H1 (cell line): ENCODE measurements at regions not wholly inside any gene's neighbourhood (a gene's known extent, or its start where the extent isn't known, plus 50 kb on each side); places are given as distances from the start of the nearest gene placed in this dataset.

ENCODE experiments used
- CTCF ChIA-PET: fragments of 300-600 bp; sonication (Branson Sonifier 250); formaldehyde crosslinking; loops from one replicate; lab custom pipeline; 2021; ENCODE audit not compliant: partially characterized antibody; lab: Charles Lee
- POLR2A ChIA-PET: fragments of 300-600 bp; sonication (Branson Sonifier 250); formaldehyde crosslinking; loops from one replicate; lab custom pipeline; 2021; ENCODE audit warnings: inconsistent platforms; ENCODE audit not compliant: partially characterized antibody; lab: Charles Lee
- DNase-seq, 2 experiments: peaks; one replicate each; pipeline versions ENCODE4 v3.0.0 to v3.0.0-alpha.2; 2010 to 2022; ENCODE audit warnings: low spot score in 2 of 2, low read depth in 1 of 2, mixed read lengths in 1 of 2
- FAIRE-seq: peaks from 2 replicates; lab custom pipeline; 2011; peaks lifted over from hg19 to GRCh38; lab: Jason Lieb, UNC
- H2AFZ ChIP-seq: 2 replicates; pipeline ENCODE4 v1.8.1; 2012; ENCODE audit warnings: low read length, inconsistent platforms
- H2AK5ac ChIP-seq: 2 replicates; pipeline ENCODE4 v1.6.1; 2013; ENCODE audit warnings: low read depth, low read length
- H2BK120ac ChIP-seq: replicated peaks from 2 replicates; pipeline ENCODE3; 2013; ENCODE audit warnings: low read depth, low read length, inconsistent platforms
- H2BK12ac ChIP-seq: 2 replicates; pipeline ENCODE4 v1.6.1; 2013; ENCODE audit warnings: low read depth, low read length
- H2BK15ac ChIP-seq: 2 replicates; pipeline ENCODE4 v1.6.1; 2013; ENCODE audit warnings: low read length
- H2BK20ac ChIP-seq: 2 replicates; pipeline ENCODE4 v1.6.1; 2013; ENCODE audit warnings: low read length
- H2BK5ac ChIP-seq: 2 replicates; pipeline ENCODE4 v1.6.1; 2013; ENCODE audit warnings: low read depth, low read length
- H3K14ac ChIP-seq: 2 replicates; pipeline ENCODE4 v1.6.1; 2013; ENCODE audit warnings: inconsistent platforms; ENCODE audit not compliant: insufficient read length
- H3K18ac ChIP-seq: 2 replicates; pipeline ENCODE4 v1.6.1; 2013; ENCODE audit warnings: low read length; ENCODE audit errors: extremely low read depth
- H3K23ac ChIP-seq: 2 replicates; pipeline ENCODE4 v1.6.1; 2013; ENCODE audit warnings: inconsistent platforms; ENCODE audit not compliant: insufficient read length
- H3K23me2 ChIP-seq: 2 replicates; pipeline ENCODE4 v1.6.1; 2013; ENCODE audit warnings: low read depth, low read length
- H3K27ac ChIP-seq: 2 replicates; pipeline ENCODE4 v1.6.1; 2011; ENCODE audit warnings: low read depth, low read length, inconsistent platforms
- H3K27me3 ChIP-seq, 4 experiments: replicated peaks in 1 of 4; 1 replicate in 1 of 4; 2 replicates in 3 of 4; pipeline versions ENCODE4 v1.6.1 to v1.8.1; 2011 to 2013; ENCODE audit warnings: low read length in 3 of 4, mild to moderate bottlenecking in 3 of 4, inconsistent platforms in 2 of 4, mixed read lengths in 2 of 4, moderate library complexity in 1 of 4; ENCODE audit not compliant: control insufficient read depth in 3 of 4, insufficient read depth in 3 of 4; ENCODE audit errors: extremely low read depth in 1 of 4
- H3K36me3 ChIP-seq, 4 experiments: 2 replicates each; pipeline versions ENCODE4 v1.6.1 to v1.8.1; 2011 to 2013; ENCODE audit warnings: mild to moderate bottlenecking in 4 of 4, low read length in 3 of 4, moderate library complexity in 2 of 4, control low read depth in 1 of 4, inconsistent platforms in 1 of 4; ENCODE audit not compliant: insufficient read depth in 4 of 4, control insufficient read depth in 2 of 4
- H3K4ac ChIP-seq: replicated peaks from 2 replicates; pipeline ENCODE3; 2013; ENCODE audit warnings: low read length, low read depth, mixed read lengths, inconsistent platforms; ENCODE audit not compliant: insufficient read length
- H3K4me1 ChIP-seq, 4 experiments: replicated peaks in 1 of 4; 1 replicate in 1 of 4; 2 replicates in 3 of 4; pipeline versions ENCODE4 v1.6.1 to v1.8.1; 2011 to 2013; ENCODE audit warnings: low read length in 3 of 4, inconsistent platforms in 2 of 4, mixed read lengths in 1 of 4; ENCODE audit not compliant: insufficient read depth in 4 of 4, control insufficient read depth in 3 of 4
- H3K4me2 ChIP-seq, 2 experiments: 2 replicates each; pipeline versions ENCODE4 v1.6.1 to v1.8.1; 2011 to 2013; ENCODE audit warnings: low read depth in 2 of 2, low read length in 2 of 2, control low read depth in 1 of 2, inconsistent platforms in 1 of 2, mild to moderate bottlenecking in 1 of 2; ENCODE audit not compliant: insufficient read depth in 1 of 2
- H3K4me3 ChIP-seq, 4 experiments: fragments of 200-600, 300-600 bp in 1 of 4; sonication (generic), shearing (Covaris generic), sonication (Bioruptor Twin) in 1 of 4; 2 replicates each; pipeline versions ENCODE4 v1.5.1 to v1.8.1; 2011 to 2016; ENCODE audit warnings: low read length in 4 of 4, low read depth in 3 of 4, control low read depth in 2 of 4, inconsistent platforms in 2 of 4, mild to moderate bottlenecking in 2 of 4, mixed read lengths in 1 of 4, moderate library complexity in 1 of 4; ENCODE audit not compliant: insufficient read depth in 2 of 4; ENCODE audit errors: extremely low read depth in 1 of 4
- H3K56ac ChIP-seq: replicated peaks from 2 replicates; pipeline ENCODE3; 2013; ENCODE audit warnings: low read depth, mild to moderate bottlenecking, mixed read lengths, low read length, inconsistent platforms; ENCODE audit not compliant: insufficient read length
- H3K79me1 ChIP-seq: 2 replicates; pipeline ENCODE4 v1.6.1; 2013; ENCODE audit warnings: low read depth, low read length, control low read depth
- H3K79me2 ChIP-seq, 2 experiments: 2 replicates each; pipeline versions ENCODE4 v1.6.1 to v1.8.1; 2012 to 2013; ENCODE audit warnings: low read length in 2 of 2, mild to moderate bottlenecking in 2 of 2, inconsistent platforms in 1 of 2; ENCODE audit not compliant: insufficient read depth in 2 of 2, control insufficient read depth in 1 of 2
- H3K9ac ChIP-seq, 4 experiments: replicated peaks in 1 of 4; 1 replicate in 1 of 4; 2 replicates in 3 of 4; pipeline versions ENCODE4 v1.6.1 to v1.8.1; 2011 to 2013; ENCODE audit warnings: low read depth in 3 of 4, low read length in 3 of 4, control low read depth in 2 of 4, mild to moderate bottlenecking in 2 of 4, moderate library complexity in 2 of 4, inconsistent platforms in 1 of 4; ENCODE audit errors: extremely low read depth in 1 of 4
- H3K9me3 ChIP-seq, 2 experiments: 2 replicates each; pipeline versions ENCODE4 v1.6.1 to v1.8.1; 2012 to 2013; ENCODE audit warnings: mild to moderate bottlenecking in 2 of 2, moderate library complexity in 2 of 2, control low read depth in 1 of 2, inconsistent platforms in 1 of 2, low read depth in 1 of 2, low read length in 1 of 2, mixed read lengths in 1 of 2; ENCODE audit not compliant: insufficient read depth in 2 of 2
- H4K20me1 ChIP-seq, 2 experiments: replicated peaks in 1 of 2; 2 replicates each; pipeline versions ENCODE3 to v1.8.1; 2011 to 2013; ENCODE audit warnings: inconsistent platforms in 2 of 2, low read length in 2 of 2, mild to moderate bottlenecking in 1 of 2; ENCODE audit not compliant: insufficient read depth in 2 of 2, control insufficient read depth in 1 of 2
- H4K5ac ChIP-seq: 2 replicates; pipeline ENCODE4 v1.6.1; 2013; ENCODE audit warnings: low read length, low read depth, mixed read lengths, inconsistent platforms; ENCODE audit not compliant: insufficient read length
- H4K8ac ChIP-seq: 2 replicates; pipeline ENCODE4 v1.8.0; 2013; ENCODE audit warnings: mild to moderate bottlenecking, moderate library complexity, low read length, inconsistent platforms; ENCODE audit not compliant: insufficient read depth; ENCODE audit errors: extremely low read depth
- H4K91ac ChIP-seq: replicated peaks from 2 replicates; pipeline ENCODE3; 2013; ENCODE audit warnings: low read length, mixed read lengths, inconsistent platforms; ENCODE audit not compliant: insufficient read length
- RFX5 ChIP-seq: IDR thresholded peaks from 2 replicates; pipeline ENCODE4 v1.6.1; 2011; ENCODE audit warnings: low read depth, low read length, improper control_type of control experiment, borderline replicate concordance
- WGBS, 2 experiments: shearing (Covaris generic) in 1 of 2; methylation state at CpG; one replicate each; pipeline versions ENCODE4 v1.1.6 to v1.1.7; 2013 to 2015; ENCODE audit warnings: low lambda C conversion rate in 2 of 2, mixed read lengths in 2 of 2, inconsistent platforms in 1 of 2, low coverage in 1 of 2, missing lambda C conversion rate in 1 of 2; ENCODE audit not compliant: insufficient replicate concordance in 2 of 2, insufficient coverage in 1 of 2, insufficient read length in 1 of 2; ENCODE audit errors: extremely low coverage in 1 of 2, missing lambda C conversion rate in 1 of 2; 5-methylcytosine and 5-hydroxymethylcytosine counted together
- TF ChIP-seq, protein P1 (sequence below): IDR thresholded peaks from 2 replicates; pipeline ENCODE4 v1.6.1; 2012; ENCODE audit warnings: inconsistent platforms

- H2BK12ac ChIP-seq = no peak overlapping the region
- H3K27me3 ChIP-seq = no peaks in the 10 kb centered on the region
- no peak for DNase-seq
- no peaks in the 10 kb centered on the region for H3K9me3 ChIP-seq
- no peaks in the 10 kb centered on the region for H3K36me3 ChIP-seq
- ChIA-PET POLR2A (no interaction called here), CTCF (interaction anchor here (0.6 to 1.0 kb wide), 2 partner anchors 714 to 1317 kb away, joined by 3 read pairs; no protein-coding TSS in a partner anchor)
- no peak overlapping the region for H4K5ac ChIP-seq
- H4K91ac ChIP-seq = no peak overlapping the region
- no peak overlapping the region for H3K27ac ChIP-seq
- H3K14ac ChIP-seq = no peak overlapping the region
- no peak overlapping the region for H3K4me3 ChIP-seq
- no peak overlapping the region for H3K18ac ChIP-seq
- no peaks in the 10 kb centered on the region for H3K23me2 ChIP-seq
- no peaks in the 10 kb centered on the region for H4K20me1 ChIP-seq
- 92% methylated on average over 9 of the region's 9 CpGs; no CpG with 5 or more reads in 1 of the 2 experiments for WGBS, 2 experiments
- H3K4me2 ChIP-seq = no peak overlapping the region
- H2BK20ac ChIP-seq = peak overlapping the region; percentile 9; the same call in 1 of the 2 replicates
- no peak overlapping the region for H4K8ac ChIP-seq
- no peak overlapping the region for H2BK15ac ChIP-seq
- H3K79me2 ChIP-seq = no peaks in the 10 kb centered on the region
- H3K4me1 ChIP-seq = 0 out of 7 replicates have a peak, but pooled peaks cover 0 to 2% (median 0%) of the 10 kb centered on the region in 4 experiments
- H3K56ac ChIP-seq = no peak overlapping the region
- no peak overlapping the region for H3K23ac ChIP-seq
- no peak overlapping the region for H2AFZ ChIP-seq
- no peak overlapping the region for H2AK5ac ChIP-seq
- no peak overlapping the region for H2BK5ac ChIP-seq
- TF ChIP-seq RFX5 = no peak
- TF ChIP-seq, protein P1, sequence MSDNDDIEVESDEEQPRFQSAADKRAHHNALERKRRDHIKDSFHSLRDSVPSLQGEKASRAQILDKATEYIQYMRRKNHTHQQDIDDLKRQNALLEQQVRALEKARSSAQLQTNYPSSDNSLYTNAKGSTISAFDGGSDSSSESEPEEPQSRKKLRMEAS = no peak
- TF ChIP-seq, all 59 proteins: peak for 0
- Histone ChIP-seq H3K9ac (no peak overlapping the region), H3K4ac (no peak overlapping the region), H2BK120ac (no peak overlapping the region), H3K79me1 (no peaks in the 10 kb centered on the region)
- no peak for FAIRE-seq
Observed at GRCh38 chr6:105459049-105459448, 56.2 kb upstream of the PREP start.
